SK-N-SH treated with all-trans-retinoic acid at 6 μM for 48 hours (cell line): ENCODE measurements at regions not wholly inside any gene's neighbourhood (a gene's known extent, or its start where the extent isn't known, plus 50 kb on each side); places are given as distances from the start of the nearest gene placed in this dataset.
"Not testable (repeated sequence)": the region's sequence is repeated elsewhere in the genome, so short reads cannot be mapped to it uniquely, and the experiment has no call there.

ENCODE experiments used
- ATAC-seq: fragments of 200-7000 bp; cut with Tn5 transposase; 3 replicates; pipeline ENCODE4 v1.9.1; 2020; ENCODE audit warnings: mild to moderate bottlenecking, moderate library complexity
- ARNTL ChIP-seq: fragments of 450-650 bp; formaldehyde crosslinking; IDR thresholded peaks from 2 replicates; pipeline ENCODE4 v1.5.0; 2020; ENCODE audit warnings: low read depth, mild to moderate bottlenecking, moderate library complexity, borderline replicate concordance
- BACH2 ChIP-seq: fragments of 250-450 bp; sonication (Bioruptor Pico); IDR thresholded peaks from 2 replicates; pipeline ENCODE4 v1.9.0; 2021; ENCODE audit warnings: mild to moderate bottlenecking, borderline replicate concordance
- ESRRG ChIP-seq: fragments of 250-450 bp; sonication (Bioruptor Pico); IDR thresholded peaks from 2 replicates; pipeline ENCODE4 v1.6.1; 2021; ENCODE audit warnings: mild to moderate bottlenecking
- GLIS3 ChIP-seq: fragments of 250-450 bp; sonication (Bioruptor Pico); IDR thresholded peaks from 2 replicates; pipeline ENCODE4 v1.5.0; 2020; ENCODE audit warnings: mild to moderate bottlenecking, moderate library complexity
- ISL1 ChIP-seq: fragments of 250-450 bp; sonication (Bioruptor Pico); IDR thresholded peaks from 2 replicates; pipeline ENCODE4 v2.1.2; 2022; ENCODE audit warnings: mild to moderate bottlenecking, moderate library complexity
- OSR1 ChIP-seq: fragments of 250-450 bp; sonication (Bioruptor Pico); IDR thresholded peaks from 2 replicates; pipeline ENCODE4 v1.8.0; 2022; ENCODE audit warnings: moderate library complexity, mild to moderate bottlenecking, inconsistent platforms
- PPARA ChIP-seq: fragments of 250-450 bp; sonication (Bioruptor Pico); IDR thresholded peaks from 2 replicates; pipeline ENCODE4 v1.5.0; 2020; ENCODE audit warnings: mild to moderate bottlenecking, borderline replicate concordance
- RARB ChIP-seq: fragments of 250-450 bp; sonication (Bioruptor Pico); IDR thresholded peaks from 2 replicates; pipeline ENCODE4 v1.8.0; 2021; ENCODE audit warnings: mild to moderate bottlenecking, moderate library complexity
- SNAI2 ChIP-seq: fragments of 250-450 bp; sonication (Bioruptor Pico); IDR thresholded peaks from 2 replicates; pipeline ENCODE4 v1.5.0; 2020; ENCODE audit warnings: mild to moderate bottlenecking, moderate library complexity
- TCF4 ChIP-seq: fragments of 250-450 bp; sonication (Bioruptor Pico); IDR thresholded peaks from 2 replicates; pipeline ENCODE4 v1.8.0; 2021; ENCODE audit warnings: mild to moderate bottlenecking, moderate library complexity, borderline replicate concordance
- TOX ChIP-seq: fragments of 250-450 bp; sonication (Bioruptor Pico); IDR thresholded peaks from 2 replicates; pipeline ENCODE4 v1.8.0; 2021; ENCODE audit warnings: mild to moderate bottlenecking, moderate library complexity, borderline replicate concordance
- ZC3H10 ChIP-seq: fragments of 250-450 bp; sonication (Bioruptor Pico); IDR thresholded peaks from 2 replicates; pipeline ENCODE4 v1.5.1; 2021; ENCODE audit warnings: mild to moderate bottlenecking, moderate library complexity
- ZFP3 ChIP-seq: fragments of 250-450 bp; sonication (Bioruptor Pico); IDR thresholded peaks from 2 replicates; pipeline ENCODE4 v1.5.0; 2020; ENCODE audit warnings: mild to moderate bottlenecking, moderate library complexity
- ZFP30 ChIP-seq: fragments of 450-650 bp; formaldehyde crosslinking; IDR thresholded peaks from 2 replicates; pipeline ENCODE4 v1.5.0; 2022; ENCODE audit warnings: mild to moderate bottlenecking, moderate library complexity
- ZNF565 ChIP-seq: fragments of 450-650 bp; formaldehyde crosslinking; conservative IDR thresholded peaks from 2 replicates; pipeline ENCODE4 v1.5.0; 2020; ENCODE audit warnings: low read depth, mild to moderate bottlenecking, moderate library complexity
- ZNF70 ChIP-seq: fragments of 450-650 bp; formaldehyde crosslinking; IDR thresholded peaks from 2 replicates; pipeline ENCODE4 v1.5.0; 2020; ENCODE audit warnings: mild to moderate bottlenecking, moderate library complexity
- TF ChIP-seq, protein P1 (sequence below): fragments of 250-450 bp; sonication (Bioruptor Pico); IDR thresholded peaks from 2 replicates; pipeline ENCODE4 v1.8.0; 2020; ENCODE audit warnings: mild to moderate bottlenecking, moderate library complexity, borderline replicate concordance
- TF ChIP-seq, protein P2 (sequence below): fragments of 250-450 bp; sonication (Bioruptor Pico); IDR thresholded peaks from 2 replicates; pipeline ENCODE4 v1.8.0; 2021; ENCODE audit warnings: low read depth, mild to moderate bottlenecking, moderate library complexity, borderline replicate concordance
- TF ChIP-seq, protein P3 (sequence below): fragments of 250-450 bp; sonication (Bioruptor Pico); IDR thresholded peaks from 2 replicates; pipeline ENCODE4 v1.5.1; 2020; ENCODE audit warnings: low read depth, mild to moderate bottlenecking, moderate library complexity
- TF ChIP-seq, protein P4 (sequence below): fragments of 250-450 bp; sonication (Bioruptor Pico); IDR thresholded peaks from 2 replicates; pipeline ENCODE4 v1.5.1; 2021; ENCODE audit warnings: mild to moderate bottlenecking, moderate library complexity

DNA sequence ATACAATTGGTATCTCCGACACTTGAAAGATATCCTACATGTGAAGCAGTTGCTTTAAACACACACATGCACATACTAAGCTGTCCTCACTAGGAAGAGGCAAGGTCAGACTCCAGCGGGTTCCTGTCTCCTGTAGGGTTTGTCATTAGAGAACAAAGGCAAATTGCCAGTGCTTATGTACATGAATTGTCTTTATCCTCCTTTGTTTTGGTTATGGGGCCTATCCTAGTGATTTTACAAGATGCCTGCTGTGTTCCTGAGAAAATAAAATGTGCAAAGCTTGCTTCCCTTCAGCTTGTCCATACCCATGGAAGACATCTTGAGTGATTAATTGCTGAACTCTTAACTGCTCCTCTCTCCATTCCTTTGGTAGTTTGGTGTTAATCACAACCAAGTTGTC, 86.7 kb upstream of the SLC39A10 start:
- ATAC-seq: no peak
- no peak for TF ChIP-seq SNAI2 (CRISPR knock-in tag)
- TF ChIP-seq RARB (CRISPR knock-in tag): no peak
- no peak for TF ChIP-seq TOX
- TF ChIP-seq ZNF70 (CRISPR knock-in tag): no peak
- TF ChIP-seq ESRRG (CRISPR knock-in tag): no peak
- TF ChIP-seq, protein P1, sequence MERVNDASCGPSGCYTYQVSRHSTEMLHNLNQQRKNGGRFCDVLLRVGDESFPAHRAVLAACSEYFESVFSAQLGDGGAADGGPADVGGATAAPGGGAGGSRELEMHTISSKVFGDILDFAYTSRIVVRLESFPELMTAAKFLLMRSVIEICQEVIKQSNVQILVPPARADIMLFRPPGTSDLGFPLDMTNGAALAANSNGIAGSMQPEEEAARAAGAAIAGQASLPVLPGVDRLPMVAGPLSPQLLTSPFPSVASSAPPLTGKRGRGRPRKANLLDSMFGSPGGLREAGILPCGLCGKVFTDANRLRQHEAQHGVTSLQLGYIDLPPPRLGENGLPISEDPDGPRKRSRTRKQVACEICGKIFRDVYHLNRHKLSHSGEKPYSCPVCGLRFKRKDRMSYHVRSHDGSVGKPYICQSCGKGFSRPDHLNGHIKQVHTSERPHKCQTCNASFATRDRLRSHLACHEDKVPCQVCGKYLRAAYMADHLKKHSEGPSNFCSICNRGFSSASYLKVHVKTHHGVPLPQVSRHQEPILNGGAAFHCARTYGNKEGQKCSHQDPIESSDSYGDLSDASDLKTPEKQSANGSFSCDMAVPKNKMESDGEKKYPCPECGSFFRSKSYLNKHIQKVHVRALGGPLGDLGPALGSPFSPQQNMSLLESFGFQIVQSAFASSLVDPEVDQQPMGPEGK (CRISPR knock-in tag): no peak
- no peak for TF ChIP-seq ZC3H10 (CRISPR knock-in tag)
- TF ChIP-seq OSR1 (CRISPR knock-in tag): no peak
- TF ChIP-seq, protein P2, sequence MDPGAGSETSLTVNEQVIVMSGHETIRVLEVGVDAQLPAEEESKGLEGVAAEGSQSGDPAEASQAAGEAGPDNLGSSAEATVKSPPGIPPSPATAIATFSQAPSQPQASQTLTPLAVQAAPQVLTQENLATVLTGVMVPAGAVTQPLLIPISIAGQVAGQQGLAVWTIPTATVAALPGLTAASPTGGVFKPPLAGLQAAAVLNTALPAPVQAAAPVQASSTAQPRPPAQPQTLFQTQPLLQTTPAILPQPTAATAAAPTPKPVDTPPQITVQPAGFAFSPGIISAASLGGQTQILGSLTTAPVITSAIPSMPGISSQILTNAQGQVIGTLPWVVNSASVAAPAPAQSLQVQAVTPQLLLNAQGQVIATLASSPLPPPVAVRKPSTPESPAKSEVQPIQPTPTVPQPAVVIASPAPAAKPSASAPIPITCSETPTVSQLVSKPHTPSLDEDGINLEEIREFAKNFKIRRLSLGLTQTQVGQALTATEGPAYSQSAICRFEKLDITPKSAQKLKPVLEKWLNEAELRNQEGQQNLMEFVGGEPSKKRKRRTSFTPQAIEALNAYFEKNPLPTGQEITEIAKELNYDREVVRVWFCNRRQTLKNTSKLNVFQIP (CRISPR knock-in tag): no peak
- TF ChIP-seq ZNF565 (CRISPR knock-in tag): no peak
- no peak for TF ChIP-seq TCF4 (CRISPR knock-in tag)
- no peak for TF ChIP-seq ZFP30 (CRISPR knock-in tag)
- no peak for TF ChIP-seq ZFP3
- TF ChIP-seq ARNTL: no peak
- no peak for TF ChIP-seq BACH2 (CRISPR knock-in tag)
- no peak for TF ChIP-seq ISL1 (CRISPR knock-in tag)

DNA sequence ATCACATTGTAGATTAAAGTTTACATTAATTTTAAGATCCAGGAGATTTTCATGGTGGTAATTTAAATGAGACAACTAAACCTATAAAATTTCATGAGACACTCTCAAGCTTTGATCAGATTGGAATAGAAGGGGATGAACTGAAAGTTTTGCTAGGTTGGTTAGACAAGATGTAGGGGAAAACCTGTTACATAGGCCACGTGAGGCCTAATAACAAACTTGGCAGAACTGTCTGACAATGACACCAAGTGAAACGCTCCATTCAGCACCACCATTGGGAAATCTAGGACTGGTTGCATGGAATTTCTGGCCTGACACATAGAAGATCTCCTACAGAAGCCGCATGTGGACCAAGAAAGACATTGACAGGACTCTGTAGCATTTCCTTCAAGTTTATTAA, 87.8 kb upstream of the SLC39A10 start:
- TF ChIP-seq ZFP30 (CRISPR knock-in tag): no peak
- no peak for TF ChIP-seq ZC3H10 (CRISPR knock-in tag)
- no peak for ATAC-seq

DNA sequence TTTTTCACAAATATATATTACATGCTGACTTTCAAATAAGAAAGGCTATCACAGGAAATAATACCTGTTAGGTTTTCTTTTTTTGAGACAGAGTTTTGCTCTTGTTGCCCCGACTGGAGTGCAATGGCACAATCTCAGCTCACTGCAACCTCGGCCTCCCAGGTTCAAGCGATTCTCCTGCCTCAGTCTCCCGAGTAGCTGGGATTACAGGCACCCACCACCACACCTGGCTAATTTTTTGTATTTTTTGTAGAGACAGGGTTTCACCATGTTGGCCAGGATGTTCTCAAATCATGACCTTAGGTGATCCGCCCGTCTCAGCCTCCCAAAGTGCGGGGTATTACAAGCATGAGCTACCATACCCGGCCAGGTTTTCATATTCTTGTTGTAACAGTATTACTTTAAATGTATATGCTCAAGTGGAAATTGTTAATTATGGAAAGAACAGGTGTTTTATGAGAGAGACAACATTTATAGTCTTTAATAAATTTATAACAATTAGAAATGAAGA, 92.3 kb upstream of the SLC39A10 start:
- ATAC-seq: not testable (repeated sequence)

DNA sequence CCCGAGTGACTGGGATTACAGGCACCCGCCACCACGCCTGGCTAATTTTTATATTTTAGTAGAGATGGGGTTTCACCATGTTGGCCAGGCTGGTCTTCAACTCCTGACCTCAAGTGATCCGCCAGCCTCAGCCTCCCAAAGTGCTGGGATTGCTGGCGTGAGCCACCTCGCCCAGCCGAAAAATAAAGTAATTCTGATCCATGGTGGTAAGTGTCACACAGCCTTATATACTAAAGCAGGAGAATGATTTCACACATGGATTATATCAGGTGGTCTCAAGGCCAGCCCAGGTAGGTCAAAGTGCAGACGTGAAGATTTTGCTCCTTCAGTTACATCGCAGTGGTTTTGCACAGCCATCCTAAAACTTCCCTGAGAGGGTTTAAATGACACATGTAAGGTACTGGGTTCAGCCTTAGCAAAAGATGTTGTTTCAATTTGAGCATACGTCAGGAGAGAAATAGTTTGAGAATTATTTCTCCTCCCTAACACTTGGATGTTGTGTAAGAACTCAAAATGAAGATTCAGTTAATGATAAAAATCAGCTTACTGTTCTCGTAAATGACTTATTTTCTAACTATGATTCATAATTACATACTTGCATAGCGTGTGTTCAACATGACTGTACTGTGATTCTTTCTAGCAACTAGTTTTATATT, 93.0 kb upstream of the SLC39A10 start:
- ATAC-seq: peak; percentile 50
- TF ChIP-seq ISL1 (CRISPR knock-in tag) (peak; percentile 74), ZNF70 (CRISPR knock-in tag) (no peak)

DNA sequence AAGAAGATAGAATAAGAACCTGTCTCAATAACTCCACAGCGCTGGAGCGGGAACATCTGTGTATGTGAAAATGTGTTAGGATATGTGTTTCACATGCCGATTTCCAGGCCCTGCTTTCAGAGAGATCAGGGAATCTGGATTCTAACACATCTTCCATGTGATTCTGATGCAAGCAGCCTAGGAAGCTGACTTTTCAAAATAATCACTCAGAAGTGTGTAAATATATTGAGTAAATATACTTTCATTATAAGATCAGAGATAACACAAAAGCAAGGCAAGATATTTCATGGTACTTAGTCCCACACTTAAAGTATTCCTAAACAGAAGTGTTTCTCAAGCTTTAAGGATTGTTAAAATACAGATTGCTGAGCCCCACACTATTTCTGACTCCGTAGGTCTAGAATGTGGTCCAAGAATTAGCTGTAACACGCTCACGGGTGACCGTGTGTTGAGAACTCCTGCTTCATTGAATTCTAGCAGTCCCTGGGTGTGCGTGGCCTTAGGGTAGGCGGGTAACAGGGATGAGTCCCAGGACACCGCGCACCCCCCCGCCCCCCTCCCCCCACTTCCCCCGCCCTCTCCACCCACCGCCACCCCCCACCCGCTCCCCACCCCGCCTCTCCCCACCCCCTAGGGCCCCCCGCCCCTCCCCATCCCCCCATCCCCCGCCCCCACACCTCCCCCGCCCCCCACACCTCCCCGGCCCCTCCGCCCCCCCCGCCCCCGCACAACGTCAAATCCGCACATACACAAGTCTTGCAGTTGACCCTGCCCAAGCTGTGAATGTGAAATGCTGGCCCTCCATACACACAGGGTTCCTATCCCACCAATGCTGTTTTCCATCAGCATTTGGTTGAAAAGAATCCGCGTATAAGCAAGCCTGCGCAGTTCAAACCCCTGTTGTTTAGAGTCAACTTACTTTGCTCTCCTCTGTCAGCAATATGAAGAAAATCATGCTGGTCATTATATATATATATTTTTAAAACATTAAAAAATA, 94.2 kb upstream of the SLC39A10 start:
- no peak for TF ChIP-seq ZNF70 (CRISPR knock-in tag)
- no peak for TF ChIP-seq PPARA
- TF ChIP-seq RARB (CRISPR knock-in tag): no peak
- no peak for TF ChIP-seq OSR1 (CRISPR knock-in tag)
- no peak for TF ChIP-seq SNAI2 (CRISPR knock-in tag)
- TF ChIP-seq ZFP3: no peak
- TF ChIP-seq GLIS3 (CRISPR knock-in tag): no peak
- TF ChIP-seq ZNF565 (CRISPR knock-in tag): no peak
- TF ChIP-seq, protein P3, sequence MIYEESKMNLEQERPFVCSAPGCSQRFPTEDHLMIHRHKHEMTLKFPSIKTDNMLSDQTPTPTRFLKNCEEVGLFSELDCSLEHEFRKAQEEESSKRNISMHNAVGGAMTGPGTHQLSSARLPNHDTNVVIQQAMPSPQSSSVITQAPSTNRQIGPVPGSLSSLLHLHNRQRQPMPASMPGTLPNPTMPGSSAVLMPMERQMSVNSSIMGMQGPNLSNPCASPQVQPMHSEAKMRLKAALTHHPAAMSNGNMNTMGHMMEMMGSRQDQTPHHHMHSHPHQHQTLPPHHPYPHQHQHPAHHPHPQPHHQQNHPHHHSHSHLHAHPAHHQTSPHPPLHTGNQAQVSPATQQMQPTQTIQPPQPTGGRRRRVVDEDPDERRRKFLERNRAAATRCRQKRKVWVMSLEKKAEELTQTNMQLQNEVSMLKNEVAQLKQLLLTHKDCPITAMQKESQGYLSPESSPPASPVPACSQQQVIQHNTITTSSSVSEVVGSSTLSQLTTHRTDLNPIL: no peak
- no peak for TF ChIP-seq ESRRG (CRISPR knock-in tag)
- TF ChIP-seq, protein P4, sequence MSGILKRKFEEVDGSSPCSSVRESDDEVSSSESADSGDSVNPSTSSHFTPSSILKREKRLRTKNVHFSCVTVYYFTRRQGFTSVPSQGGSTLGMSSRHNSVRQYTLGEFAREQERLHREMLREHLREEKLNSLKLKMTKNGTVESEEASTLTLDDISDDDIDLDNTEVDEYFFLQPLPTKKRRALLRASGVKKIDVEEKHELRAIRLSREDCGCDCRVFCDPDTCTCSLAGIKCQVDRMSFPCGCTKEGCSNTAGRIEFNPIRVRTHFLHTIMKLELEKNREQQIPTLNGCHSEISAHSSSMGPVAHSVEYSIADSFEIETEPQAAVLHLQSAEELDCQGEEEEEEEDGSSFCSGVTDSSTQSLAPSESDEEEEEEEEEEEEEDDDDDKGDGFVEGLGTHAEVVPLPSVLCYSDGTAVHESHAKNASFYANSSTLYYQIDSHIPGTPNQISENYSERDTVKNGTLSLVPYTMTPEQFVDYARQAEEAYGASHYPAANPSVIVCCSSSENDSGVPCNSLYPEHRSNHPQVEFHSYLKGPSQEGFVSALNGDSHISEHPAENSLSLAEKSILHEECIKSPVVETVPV: no peak
- ATAC-seq: no peak
